GM19397 (cell line): ENCODE measurements at regions not wholly inside any gene's neighbourhood (a gene's known extent, or its start where the extent isn't known, plus 50 kb on each side); places are given as distances from the start of the nearest gene placed in this dataset.

Source experiments
- ATAC-seq: cut with Tn5 transposase; IDR thresholded peaks from one replicate; pipeline ENCODE4 v1.9.1; 2021; ENCODE audit warnings: mild to moderate bottlenecking, moderate library complexity; ENCODE audit not compliant: unreplicated experiment

- ATAC-seq: no peak
These were observed 324.3 kb upstream of the ZFP64 start for GRCh38 chr20:52515877-52516276.

GRCh38 chr20:52500157-52500556 is 308.6 kb upstream of the ZFP64 start:
- ATAC-seq: no peak

GRCh38 chr20:52497731-52498130 is 306.2 kb upstream of the ZFP64 start:
- no peak for ATAC-seq

DNA sequence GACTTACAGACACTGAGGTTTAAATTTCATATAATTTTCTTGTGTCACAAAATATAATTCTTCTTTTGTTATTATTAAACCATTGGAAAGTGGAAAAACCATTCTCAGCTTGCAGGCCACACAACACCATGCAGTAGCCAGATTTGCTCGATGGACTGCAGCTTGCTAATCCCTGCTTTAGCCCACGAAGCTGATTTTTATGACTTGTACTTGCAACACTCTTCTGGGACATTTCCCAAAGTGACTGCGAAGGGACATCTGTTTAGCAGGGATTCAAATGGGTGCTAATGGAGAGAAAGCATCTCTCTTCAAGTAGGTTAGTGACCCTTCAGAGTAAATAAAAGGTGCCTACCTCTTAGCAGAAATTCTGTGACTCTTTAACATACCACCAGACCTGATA is 304.6 kb upstream of the ZFP64 start:
- ATAC-seq: no peak

GRCh38 chr20:52494244-52494643 is 302.7 kb upstream of the ZFP64 start:
- no peak for ATAC-seq

DNA sequence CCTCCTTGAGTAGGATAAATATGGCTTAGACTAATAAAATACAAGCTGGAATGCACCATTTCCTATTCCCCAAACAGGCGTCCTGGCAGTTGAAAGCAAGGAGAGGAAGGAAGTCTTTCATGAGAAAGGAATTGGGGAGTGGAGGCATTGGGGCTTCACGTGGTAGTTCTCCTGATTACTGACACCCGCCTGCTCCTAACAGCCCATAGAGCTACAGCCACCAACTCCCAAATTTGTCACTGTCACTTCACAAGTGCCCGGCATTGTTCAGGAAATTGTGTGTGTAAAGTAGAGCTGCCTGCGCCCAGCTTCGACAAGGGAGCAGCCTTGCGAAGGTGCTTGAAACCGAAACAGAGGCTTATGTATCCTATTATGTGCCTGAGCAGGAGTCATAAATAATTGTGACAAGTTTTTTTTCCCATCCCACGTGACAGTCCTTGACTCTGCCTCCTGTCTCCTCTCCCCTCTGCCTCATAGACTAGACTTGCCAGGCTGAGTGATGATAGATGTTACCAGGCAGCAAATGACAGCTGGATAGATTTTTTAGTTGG is 301.7 kb upstream of the ZFP64 start:
- ATAC-seq: no peak

GRCh38 chr20:52490711-52491430 is 299.3 kb upstream of the ZFP64 start:
- ATAC-seq: no peak

GRCh38 chr20:52484438-52484837 is 292.9 kb upstream of the ZFP64 start:
- ATAC-seq: no peak

DNA sequence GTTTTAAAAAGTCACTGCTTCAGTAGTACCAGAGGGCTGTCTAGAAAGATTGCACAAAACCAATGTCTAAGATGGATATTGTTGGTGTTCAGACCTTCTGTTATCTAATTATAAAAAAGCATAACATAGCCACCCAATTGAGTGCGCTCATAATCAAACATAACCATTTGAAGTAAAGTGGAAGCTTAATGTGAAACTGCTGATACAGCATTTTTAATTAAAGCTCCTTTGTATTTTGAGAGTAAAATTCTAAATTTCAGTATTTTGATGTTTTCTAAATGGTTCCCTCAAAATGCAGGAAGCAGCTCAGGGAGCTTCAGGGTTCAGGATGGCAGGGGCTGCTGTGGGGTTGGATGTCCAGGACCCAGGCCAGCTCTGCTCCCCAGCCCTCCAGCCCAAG is 291.8 kb upstream of the ZFP64 start:
- ATAC-seq: no peak

- ATAC-seq: no peak
These were observed 290.5 kb upstream of the ZFP64 start for GRCh38 chr20:52482044-52482443.

GRCh38 chr20:52481443-52481842 is 289.9 kb upstream of the ZFP64 start:
- ATAC-seq: no peak

DNA sequence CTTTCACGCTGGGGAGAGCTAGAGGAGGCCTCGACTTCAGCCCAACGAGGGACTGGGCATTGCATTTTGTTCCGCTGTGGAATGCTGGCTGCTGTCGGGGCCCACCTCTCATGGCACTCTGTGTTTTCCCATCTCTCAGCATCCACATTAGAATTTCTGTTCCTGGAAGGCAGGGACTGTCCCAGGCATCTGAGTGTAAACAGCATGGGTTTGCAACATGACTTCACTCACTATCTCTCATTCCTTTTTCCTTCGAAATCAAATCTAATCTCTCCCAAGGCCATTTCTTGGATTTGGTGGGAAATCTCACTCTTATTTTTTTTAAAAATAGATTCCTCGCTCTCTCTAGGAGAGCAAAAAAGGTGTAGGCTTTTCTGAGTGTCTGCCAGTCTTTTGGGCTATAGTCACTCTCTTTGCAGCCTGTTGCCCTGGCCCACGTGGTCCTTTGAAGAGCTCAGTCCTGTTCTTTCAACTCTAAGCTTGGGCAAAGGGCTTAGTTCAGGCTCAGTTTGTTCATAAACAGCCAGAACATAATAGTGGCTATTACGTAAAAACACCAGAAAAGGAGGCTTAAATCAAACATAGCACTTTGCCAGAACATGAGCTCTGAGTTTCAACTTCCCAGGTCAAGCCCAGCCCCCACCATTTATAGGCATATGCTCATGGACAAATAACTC is 284.6 kb upstream of the ZFP64 start:
- ATAC-seq: no peak

DNA sequence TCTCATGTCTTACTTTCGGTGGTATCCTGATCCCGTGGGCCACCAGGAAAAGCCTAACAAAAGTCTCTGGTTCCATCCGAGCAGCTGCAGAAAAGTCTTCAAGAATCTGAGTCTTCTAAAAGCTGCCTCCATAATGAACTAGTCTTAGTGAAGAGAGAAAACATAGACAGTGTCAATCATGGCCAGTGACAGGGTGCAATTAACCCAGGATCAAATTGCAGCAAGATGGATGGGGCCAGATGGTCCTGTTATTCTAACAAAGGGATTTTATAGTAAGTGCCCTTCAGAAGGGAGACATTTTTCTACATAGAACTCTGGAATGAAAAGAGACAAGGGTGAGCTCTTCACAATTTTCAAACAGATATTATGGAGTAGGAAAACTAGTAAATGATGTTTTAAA is 281.6 kb upstream of the ZFP64 start:
- no peak for ATAC-seq

GRCh38 chr20:52470561-52470960 is 279.0 kb upstream of the ZFP64 start:
- ATAC-seq: no peak

- no peak for ATAC-seq
These were observed 277.5 kb upstream of the ZFP64 start for GRCh38 chr20:52469128-52469527.

DNA sequence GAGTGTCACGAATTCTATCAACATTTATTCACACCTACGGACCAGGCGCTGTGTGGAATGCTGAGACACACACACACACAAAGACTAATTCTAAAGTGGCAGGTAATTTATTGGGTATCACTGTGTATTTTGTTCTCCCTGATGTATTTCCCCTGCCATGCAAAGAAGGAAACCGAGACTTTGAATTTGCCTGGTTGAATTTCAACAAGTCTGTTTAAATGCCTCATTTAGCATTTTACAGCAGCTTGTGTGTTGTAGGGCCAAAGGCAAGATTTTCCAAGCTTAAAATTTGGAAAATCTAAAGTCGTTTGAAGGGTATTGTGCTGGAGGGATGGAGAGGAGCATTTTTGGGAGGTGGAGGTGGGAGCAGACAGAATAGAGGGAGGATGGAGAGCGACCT is 274.4 kb upstream of the ZFP64 start:
- no peak for ATAC-seq

- no peak for ATAC-seq
These were observed 270.0 kb upstream of the ZFP64 start for GRCh38 chr20:52461582-52461981.

- no peak for ATAC-seq
These were observed 267.6 kb upstream of the ZFP64 start for GRCh38 chr20:52459150-52459549.

DNA sequence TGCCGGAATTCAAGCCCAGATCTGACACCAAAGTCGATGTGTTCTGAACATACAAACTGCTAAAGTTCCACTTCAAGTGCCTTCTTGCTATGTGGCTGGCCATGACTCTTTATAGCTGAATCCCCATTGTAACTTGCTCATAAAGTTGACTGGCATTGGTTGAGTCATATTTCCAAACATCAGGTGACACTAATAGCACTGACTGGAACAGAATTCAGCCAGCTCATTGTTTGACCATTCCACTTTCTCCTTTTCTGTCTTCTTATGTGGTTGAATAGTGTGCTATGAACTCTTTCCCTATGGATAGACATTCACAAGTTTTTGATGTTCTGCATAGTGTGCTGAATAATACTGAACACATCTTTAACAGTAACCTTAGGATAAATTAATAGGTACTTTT is 266.2 kb upstream of the ZFP64 start:
- ATAC-seq: no peak

- no peak for ATAC-seq
These were observed 263.1 kb upstream of the ZFP64 start for GRCh38 chr20:52454660-52455059.

DNA sequence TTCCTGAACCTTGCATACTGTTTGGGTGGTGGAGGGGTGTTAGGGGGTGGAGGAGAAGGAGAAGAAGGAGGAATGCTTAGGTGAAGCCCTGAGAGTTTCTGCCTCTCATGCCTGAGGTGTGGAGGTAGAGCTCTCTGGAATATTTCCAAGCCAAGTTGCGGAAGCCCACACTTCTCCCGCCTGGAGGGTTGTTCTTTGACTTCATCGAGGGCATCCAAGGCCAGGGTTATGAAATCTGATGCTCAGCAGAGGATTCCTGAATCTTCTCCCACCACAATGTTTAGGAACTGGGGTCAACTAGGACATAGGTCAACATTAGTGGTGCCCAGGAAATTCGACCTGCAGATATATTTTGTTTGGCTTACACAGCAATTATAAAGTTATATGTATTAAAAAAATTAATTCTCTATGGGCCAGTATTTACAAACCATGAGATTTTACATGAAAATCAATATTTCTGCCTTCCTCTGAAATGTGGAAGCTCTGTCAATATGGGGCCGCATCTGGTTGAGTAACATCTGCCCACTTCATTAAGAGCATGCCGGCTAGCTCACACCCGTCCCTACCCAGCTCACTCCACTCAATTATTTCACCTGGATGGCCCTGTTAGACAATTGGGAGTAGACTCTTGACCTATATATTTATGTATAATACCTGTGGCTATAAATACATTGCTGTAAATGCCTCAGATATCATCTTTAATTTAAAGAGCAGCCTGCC is 257.1 kb upstream of the ZFP64 start:
- ATAC-seq: no peak

GRCh38 chr20:52447225-52447551 is 255.6 kb upstream of the ZFP64 start:
- no peak for ATAC-seq
